ENCODE measurements at regions not wholly inside any gene's neighbourhood (a gene's known extent, or its start where the extent isn't known, plus 50 kb on each side); places are given as distances from the start of the nearest gene placed in this dataset.

- H3K27ac ChIP-seq (ENCODE audit: extremely low read depth, low read depth, low read length): no peak overlapping the region
- BruUV-seq (replicated peaks): no TSS peak
- H3K9me3 ChIP-seq (replicated peaks; ENCODE audit: control insufficient read depth, insufficient read depth, low read depth, low read length): no peaks in the 10 kb centered on the region
- no peak overlapping the region for H3K4me3 ChIP-seq
- H2AFZ ChIP-seq (ENCODE audit: low read depth, low read length): no peak overlapping the region
- no peak for TF ChIP-seq RBM25 (IDR thresholded peaks at IDR 0.05; ENCODE audit: low read depth, low read length, severe bottlenecking)
- no peak for TF ChIP-seq ZHX1 (conservative IDR thresholded peaks at IDR 0.05; ENCODE audit: low read length)
- no peak for TF ChIP-seq PREB (CRISPR knock-in tag; IDR thresholded peaks at IDR 0.05)
- no peak for TF ChIP-seq HMG20B (CRISPR knock-in tag; IDR thresholded peaks at IDR 0.05)
- TF ChIP-seq ZNF224 (CRISPR knock-in tag; IDR thresholded peaks at IDR 0.05): no peak
- TF ChIP-seq REST (IDR thresholded peaks at IDR 0.05; ENCODE audit: borderline replicate concordance): no peak
- TF ChIP-seq REST (CRISPR knock-in tag; IDR thresholded peaks at IDR 0.05; ENCODE audit: low read depth): no peak
- no peak for TF ChIP-seq HOXB6 (CRISPR knock-in tag; IDR thresholded peaks at IDR 0.05; ENCODE audit: borderline replicate concordance)
- no peak for TF ChIP-seq ZC3H4 (CRISPR knock-in tag; IDR thresholded peaks at IDR 0.05; ENCODE audit: borderline replicate concordance)
- in situ Hi-C loops (cut with MboI): no loop called here
- H3K36me3 ChIP-seq (ENCODE audit: control insufficient read depth, insufficient read depth, low read length): no peaks in the 10 kb centered on the region
- FAIRE-seq (no peak), DNase-seq (ENCODE audit: extremely low read depth in 1 of 4, low spot score in 3 of 4) (no peak), ATAC-seq (no peak)
- CTCF ChIA-PET (ENCODE audit: low intra/inter-chr PET ratio): no interaction called here
- POLR2A ChIA-PET: interaction anchor here (0.8 kb wide), 1 partner anchor 707 kb away, joined by 3 read pairs; no protein-coding TSS in a partner anchor
- H4K20me1 ChIP-seq (replicated peaks; ENCODE audit: control insufficient read depth, insufficient read depth, low read length): no peaks in the 10 kb centered on the region
- intact Hi-C loops (cut with micrococcal nuclease): no loop called here
- peaks cover 28 to 47% of the 10 kb centered on the region in 2 experiments; a peak in 4 of 5 replicates for H3K27me3 ChIP-seq (ENCODE audit: control insufficient read depth in 2 of 2, insufficient read depth in 2 of 2, low read length in 2 of 2)
- no peak overlapping the region for H3K9ac ChIP-seq (ENCODE audit: insufficient read depth in 1 of 2, low read depth in 2 of 2, low read length in 2 of 2)
- H3K4me2 ChIP-seq (ENCODE audit: insufficient read depth, low read length): no peak overlapping the region
- H3K79me2 ChIP-seq (ENCODE audit: control insufficient read depth, insufficient read depth, low read length): no peaks in the 10 kb centered on the region
- H3K9me1 ChIP-seq (ENCODE audit: control insufficient read depth, insufficient read depth, low read length): no peaks in the 10 kb centered on the region
- under 1% methylated on average over 18 of the region's 18 CpGs for WGBS (ENCODE audit: insufficient coverage, low coverage, missing lambda C conversion rate)
- H3K4me1 ChIP-seq (replicated peaks in 1 of 2; ENCODE audit: control insufficient read depth in 2 of 2, insufficient read depth in 2 of 2, low read length in 2 of 2): no peaks in the 10 kb centered on the region
Measured at GRCh38 chr5:3181671-3182070, 414.0 kb upstream of the IRX1 start.
